Femur (tissue), 1 donor: ENCODE measurements at regions not wholly inside any gene's neighbourhood (a gene's known extent, or its start where the extent isn't known, plus 50 kb on each side); places are given as distances from the start of the nearest gene placed in this dataset.
"Not testable (repeated sequence)": the region's sequence is repeated elsewhere in the genome, so short reads cannot be mapped to it uniquely, and the experiment has no call there.

ENCODE experiments used
- DNase-seq: peaks from one replicate; pipeline ENCODE4 v3.0.0-alpha.2; 2017

DNA sequence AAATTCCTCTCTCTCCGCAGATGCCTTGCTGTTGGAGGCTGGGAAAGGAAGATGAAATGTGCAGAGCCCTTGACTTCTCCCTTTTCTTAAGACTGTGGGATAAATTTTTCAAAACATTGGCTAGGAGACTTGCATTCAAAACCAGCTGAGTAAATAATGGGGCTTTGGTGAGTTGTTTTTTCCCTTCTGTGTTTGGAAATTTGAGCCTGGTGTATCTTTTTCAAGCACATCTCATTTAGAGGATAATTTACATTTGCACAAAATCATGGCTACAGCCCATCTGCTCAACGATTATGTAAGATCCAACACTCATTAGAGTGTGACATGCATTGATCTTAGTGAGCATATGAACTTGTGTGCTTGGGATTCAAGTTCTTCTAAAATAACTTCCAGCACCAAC is 112.1 kb upstream of the ATP8B1 start:
- DNase-seq, result no peak

GRCh38 chr18:57913686-57914085 is 110.6 kb upstream of the ATP8B1 start:
- no peak for DNase-seq

GRCh38 chr18:57910817-57911216 is 107.7 kb upstream of the ATP8B1 start:
- no peak for DNase-seq

DNA sequence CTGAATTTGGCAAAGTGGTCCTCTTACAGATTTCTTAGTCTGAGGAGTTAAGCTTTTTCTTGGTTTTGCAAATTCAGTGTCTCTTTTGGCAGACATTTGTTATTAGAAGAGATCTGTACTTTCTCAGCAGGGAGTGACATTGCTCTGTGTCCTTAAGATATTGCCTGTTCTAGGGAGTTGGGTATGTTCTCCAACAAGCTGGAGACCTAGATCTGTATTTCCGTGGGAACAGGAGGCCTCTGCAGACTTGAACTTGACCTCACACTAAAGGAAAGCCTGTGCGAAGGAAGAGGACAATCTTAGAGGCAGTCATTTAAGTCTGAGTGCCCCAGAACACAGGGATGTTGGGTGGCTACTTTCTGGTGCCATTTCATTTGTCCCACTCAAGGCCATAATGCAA is 107.0 kb upstream of the ATP8B1 start:
- DNase-seq, result no peak

- DNase-seq, result no peak
These were observed 106.5 kb upstream of the ATP8B1 start for GRCh38 chr18:57909620-57910019.

- DNase-seq, result no peak
These were observed 105.0 kb upstream of the ATP8B1 start for GRCh38 chr18:57908092-57908491.

GRCh38 chr18:57907550-57907949 is 104.4 kb upstream of the ATP8B1 start:
- DNase-seq, result no peak

- DNase-seq, result no peak
These were observed 103.7 kb upstream of the ATP8B1 start for GRCh38 chr18:57906852-57907251.

DNA sequence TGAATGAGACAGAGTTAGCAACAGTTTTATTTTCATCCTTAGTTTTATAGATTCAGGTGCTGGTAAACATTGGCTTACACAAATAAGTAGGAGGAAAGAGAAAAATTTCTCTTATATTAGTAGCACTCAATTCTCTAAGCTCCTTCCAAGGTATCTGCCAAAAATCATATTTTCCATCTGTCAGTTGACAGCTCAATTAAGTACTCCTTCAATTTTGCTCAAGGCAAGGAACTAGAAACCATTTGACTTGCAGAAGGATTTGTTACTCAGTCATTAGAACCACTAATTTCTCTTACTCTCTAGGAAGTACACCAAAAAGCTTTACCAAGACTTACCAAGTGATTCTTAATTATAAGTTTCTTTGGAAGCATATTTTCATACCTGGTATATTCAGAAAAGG is 101.4 kb upstream of the ATP8B1 start:
- no peak for DNase-seq

DNA sequence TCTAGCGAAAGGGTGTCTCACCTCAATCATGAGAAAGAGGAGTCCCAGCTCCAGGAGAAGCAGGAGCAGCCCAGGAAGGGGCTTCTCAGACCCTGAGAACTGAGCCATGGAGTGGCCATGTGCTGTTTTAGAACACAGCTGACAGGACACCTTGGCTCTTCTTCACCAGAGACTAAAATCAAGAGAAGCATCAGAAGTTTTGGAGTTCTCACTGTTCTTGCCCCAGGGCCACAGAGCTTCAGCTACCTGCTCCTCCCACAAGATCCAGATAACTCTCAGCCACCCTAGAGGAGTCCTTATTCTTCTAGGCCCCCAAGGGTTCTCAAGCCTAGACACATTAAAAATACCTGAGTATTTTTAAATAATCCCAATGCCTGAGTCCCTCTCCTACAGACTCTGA is 99.6 kb upstream of the ATP8B1 start:
- DNase-seq, result no peak

DNA sequence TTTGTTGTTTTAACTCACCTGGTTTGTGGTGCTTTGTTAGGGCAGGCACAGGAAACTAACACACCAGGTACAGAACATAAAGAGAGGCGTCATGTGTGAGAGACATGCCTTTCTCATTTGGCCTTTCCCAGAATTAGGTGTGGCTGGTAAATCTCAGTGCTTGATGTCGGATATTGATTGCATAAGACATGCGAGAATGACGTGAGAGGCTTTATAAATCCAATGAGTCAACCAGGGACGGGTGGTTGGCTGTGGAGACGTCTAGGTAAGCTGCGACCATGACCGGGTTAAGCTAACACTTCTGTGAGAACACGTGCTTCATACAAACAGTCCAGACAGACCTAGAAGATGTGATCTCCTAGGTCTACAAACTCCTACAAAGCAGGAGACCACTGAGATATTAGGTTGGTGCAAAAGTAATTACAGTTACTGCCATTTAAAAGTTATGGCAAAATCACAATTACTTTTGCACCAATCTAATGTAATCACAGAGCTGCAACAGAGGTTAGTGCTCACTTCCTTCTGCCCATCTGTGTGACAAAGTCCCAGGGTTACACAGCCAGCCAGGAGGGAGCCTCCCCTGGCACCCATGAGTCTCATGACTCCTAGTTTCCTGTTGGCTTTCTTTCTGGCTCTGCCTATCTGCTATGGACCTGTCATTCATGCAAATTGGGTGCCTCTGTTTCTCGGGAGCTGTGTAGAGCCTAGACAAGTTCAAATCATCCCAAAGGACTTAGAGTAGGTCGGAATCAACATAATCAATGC is 98.9 kb upstream of the ATP8B1 start:
- no peak for DNase-seq

DNA sequence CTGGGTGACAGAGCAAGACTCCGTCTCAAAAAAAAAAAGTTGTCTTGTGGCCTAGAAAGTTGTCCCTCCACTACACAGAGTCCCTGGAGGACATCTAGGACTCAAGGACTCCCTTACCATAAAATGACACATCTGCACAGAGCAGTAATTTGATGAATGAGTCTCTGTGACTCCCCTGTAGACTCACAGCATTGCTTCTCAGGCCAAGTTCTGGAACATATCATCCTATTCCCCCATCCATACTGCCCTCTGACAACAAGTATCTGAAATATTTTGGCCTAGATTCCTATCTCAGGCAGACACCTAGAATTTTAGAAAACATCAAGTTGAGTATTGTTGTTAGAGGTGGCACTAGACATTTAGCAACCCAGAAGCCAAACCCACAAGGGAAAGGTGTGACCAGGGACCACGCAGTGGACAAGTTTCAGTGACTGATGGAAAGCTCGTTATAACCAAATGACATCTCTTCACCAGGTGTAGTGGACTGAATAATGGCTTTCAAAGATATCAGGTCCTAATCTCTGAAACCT is 97.9 kb upstream of the ATP8B1 start:
- DNase-seq, result no peak

GRCh38 chr18:57898506-57899124 is 95.5 kb upstream of the ATP8B1 start:
- DNase-seq, result peak; percentile 26

- DNase-seq, result no peak
These were observed 92.1 kb upstream of the ATP8B1 start for GRCh38 chr18:57895182-57895581.

DNA sequence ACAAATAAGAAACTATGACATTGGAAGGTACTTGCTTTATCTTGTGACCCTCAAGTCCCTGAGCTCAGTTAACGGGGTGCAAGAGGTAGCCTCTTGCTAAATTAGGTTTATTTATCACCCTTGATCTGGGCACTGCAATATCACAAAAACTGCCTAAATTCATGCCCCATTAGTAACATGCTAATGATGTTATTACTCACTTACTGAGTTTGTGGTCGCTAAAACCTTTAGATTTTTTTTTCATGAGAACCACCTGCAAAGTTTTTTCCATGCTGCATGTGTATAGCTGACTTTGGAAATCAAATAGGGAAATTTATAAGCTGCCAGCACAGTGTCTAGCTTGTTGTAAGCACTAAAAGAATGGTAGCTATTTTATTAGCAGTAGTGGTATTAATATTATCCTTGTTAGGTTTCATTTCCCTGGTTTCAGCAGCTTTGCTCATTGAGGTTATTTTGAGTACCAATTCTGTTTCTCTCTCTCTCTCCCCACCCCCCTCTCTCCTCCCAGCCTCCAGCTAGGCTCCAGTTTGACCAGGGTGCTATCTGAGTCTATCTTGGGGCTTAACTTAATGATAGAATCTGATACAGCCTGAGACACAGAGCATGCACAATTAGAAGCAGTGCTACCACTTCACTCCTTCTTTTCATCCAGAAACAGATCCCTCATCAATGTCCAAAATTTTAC is 88.7 kb upstream of the ATP8B1 start:
- DNase-seq, result no peak

DNA sequence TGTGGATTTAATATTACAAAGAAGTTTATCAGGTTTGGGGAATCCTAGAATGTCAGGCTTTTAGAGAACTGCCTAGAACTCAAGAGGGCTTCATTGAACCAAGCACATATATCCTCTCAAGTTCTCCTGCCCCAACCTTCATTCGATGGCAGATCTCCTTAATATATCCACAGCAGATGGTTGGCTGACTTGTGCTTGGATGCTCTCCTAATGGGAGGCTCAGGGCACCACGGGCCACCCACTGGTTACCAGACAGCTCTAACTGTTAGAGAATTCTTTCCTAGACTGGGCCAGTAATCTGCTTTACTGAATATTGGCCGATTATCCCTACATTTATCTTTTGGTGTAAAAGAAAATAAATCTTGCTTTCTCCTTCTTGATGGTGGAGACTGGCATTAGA is 87.2 kb upstream of the ATP8B1 start:
- DNase-seq, result no peak

DNA sequence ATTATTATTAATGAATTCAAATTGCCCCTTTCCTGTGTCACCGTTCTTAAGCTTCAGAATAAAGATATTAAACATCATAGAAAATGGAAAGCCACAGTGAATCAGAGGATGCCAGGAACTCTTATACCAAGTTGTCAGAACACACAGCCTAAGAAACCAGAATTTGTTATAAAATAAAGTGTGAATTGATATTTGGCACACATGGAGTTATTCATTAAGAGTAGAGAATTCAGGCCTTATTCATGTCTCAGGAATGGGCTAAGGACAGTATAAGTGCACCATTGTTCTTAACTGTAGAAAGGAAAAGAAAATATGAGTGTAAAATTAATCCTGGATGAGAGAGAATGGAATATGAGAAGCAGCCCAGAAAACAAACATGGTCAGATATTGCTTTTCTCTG is 86.7 kb upstream of the ATP8B1 start:
- DNase-seq, result no peak

DNA sequence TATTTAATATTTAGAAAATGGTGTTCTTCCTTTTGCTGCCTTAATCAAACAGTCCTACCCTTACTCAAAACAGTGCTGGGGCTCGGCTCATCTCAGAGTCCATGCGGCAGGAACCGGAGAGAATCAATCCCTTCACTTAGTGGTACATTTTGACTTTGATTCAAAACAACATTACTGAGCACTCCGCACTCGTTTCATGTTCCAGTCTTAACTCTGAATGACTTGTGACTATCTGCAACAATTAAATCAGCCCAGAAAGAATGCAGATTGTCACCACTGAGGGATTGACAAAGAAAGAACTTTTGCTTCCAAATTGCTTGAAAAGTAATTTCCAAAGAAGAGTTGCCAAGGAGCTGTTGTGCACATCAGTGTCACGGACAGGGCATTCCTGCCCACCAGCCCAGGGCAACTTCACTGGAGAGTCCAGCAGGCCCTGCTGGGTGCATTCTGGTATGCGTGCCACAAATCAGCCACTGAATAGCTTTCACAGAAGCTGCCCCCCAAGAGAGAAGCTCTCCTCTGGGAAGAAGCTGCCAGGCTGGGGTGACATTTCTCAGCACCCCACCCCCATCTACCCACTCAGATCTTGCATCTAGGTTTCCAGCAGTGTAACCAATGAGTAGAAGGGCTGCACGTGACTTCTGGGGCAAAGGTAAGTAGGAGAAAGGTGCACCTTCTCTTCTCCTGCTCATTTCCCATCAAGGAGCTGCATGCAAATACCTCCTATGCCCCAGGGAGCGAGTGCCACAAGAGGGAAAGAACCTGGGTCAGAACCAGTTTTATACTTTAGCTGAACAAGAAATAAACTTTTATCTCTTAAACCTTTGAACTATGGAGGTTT is 84.6 kb upstream of the ATP8B1 start:
- no peak for DNase-seq

DNA sequence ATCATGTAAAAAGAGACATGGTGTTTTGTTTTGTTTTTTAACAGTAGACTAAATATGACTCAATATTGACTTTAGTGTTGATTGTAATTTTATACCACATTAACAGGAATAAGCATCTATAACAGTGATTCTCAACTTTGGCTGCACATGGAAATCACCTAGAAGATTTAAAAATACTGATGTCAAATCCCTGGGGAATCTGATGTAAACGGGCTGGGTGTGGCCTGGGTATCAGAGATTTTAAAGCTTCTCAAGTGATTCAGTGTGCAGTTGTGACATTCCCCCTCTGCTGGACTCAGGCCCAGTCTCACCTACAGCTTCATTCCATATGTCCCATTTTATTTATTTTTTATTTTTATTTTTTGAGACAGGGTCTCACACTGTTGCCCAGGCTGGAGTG is 82.8 kb upstream of the ATP8B1 start:
- DNase-seq, result no peak

- no peak for DNase-seq
These were observed 79.3 kb upstream of the ATP8B1 start for GRCh38 chr18:57882465-57882864.

- peak; percentile 81 for DNase-seq
These were observed 78.8 kb upstream of the ATP8B1 start for GRCh38 chr18:57881818-57882413.

- DNase-seq, result not testable (repeated sequence)
These were observed 76.8 kb upstream of the ATP8B1 start for GRCh38 chr18:57879924-57880323.

GRCh38 chr18:57869221-57869620 is 66.1 kb upstream of the ATP8B1 start:
- DNase-seq, result no peak
